Type B pancreatic cell (in vitro differentiated cells): ENCODE measurements at regions not wholly inside any gene's neighbourhood (a gene's known extent, or its start where the extent isn't known, plus 50 kb on each side); places are given as distances from the start of the nearest gene placed in this dataset.

Source experiments
- DNase-seq: peaks from one replicate; pipeline ENCODE4 v3.0.0; 2021; ENCODE audit warnings: mixed read lengths; ENCODE audit not compliant: unreplicated experiment; ENCODE audit errors: extremely low spot score
- H3K27ac Mint-ChIP-seq: 2 replicates; pipeline ENCODE4 v1.8.0; 2021; ENCODE audit warnings: mild to moderate bottlenecking, mixed read lengths
- H3K27me3 Mint-ChIP-seq: 2 replicates; pipeline ENCODE4 v1.8.0; 2021; ENCODE audit warnings: mixed read lengths
- H3K36me3 Mint-ChIP-seq: 2 replicates; pipeline ENCODE4 v1.8.0; 2021; ENCODE audit warnings: mixed read lengths
- H3K4me1 Mint-ChIP-seq: one replicate; pipeline ENCODE4 v1.8.0; 2021; ENCODE audit warnings: mixed read lengths; ENCODE audit not compliant: unreplicated experiment
- H3K4me3 Mint-ChIP-seq: 2 replicates; pipeline ENCODE4 v1.8.0; 2021; ENCODE audit warnings: mild to moderate bottlenecking, mixed read lengths
- H3K9me3 Mint-ChIP-seq: 2 replicates; pipeline ENCODE4 v1.8.0; 2021; ENCODE audit warnings: mixed read lengths
- CTCF ChIP-seq: fragments of 200-600 bp; sonication (generic); conservative IDR thresholded peaks from 2 replicates; pipeline ENCODE4 v1.5.0; 2021; ENCODE audit warnings: antibody characterized with exemption, mild to moderate bottlenecking

- Mint-ChIP-seq H3K4me1 (peaks cover 29% of the 10 kb centered on the region), H3K36me3 (no peaks in the 10 kb centered on the region), H3K4me3 (no peak overlapping the region), H3K27ac (no peak overlapping the region), H3K9me3 (no peaks in the 10 kb centered on the region), H3K27me3 (no peaks in the 10 kb centered on the region)
- no peak for DNase-seq
- no peak for TF ChIP-seq CTCF
Observed at GRCh38 chr6:150456466-150456865, 87.7 kb downstream of the IYD start.

DNA sequence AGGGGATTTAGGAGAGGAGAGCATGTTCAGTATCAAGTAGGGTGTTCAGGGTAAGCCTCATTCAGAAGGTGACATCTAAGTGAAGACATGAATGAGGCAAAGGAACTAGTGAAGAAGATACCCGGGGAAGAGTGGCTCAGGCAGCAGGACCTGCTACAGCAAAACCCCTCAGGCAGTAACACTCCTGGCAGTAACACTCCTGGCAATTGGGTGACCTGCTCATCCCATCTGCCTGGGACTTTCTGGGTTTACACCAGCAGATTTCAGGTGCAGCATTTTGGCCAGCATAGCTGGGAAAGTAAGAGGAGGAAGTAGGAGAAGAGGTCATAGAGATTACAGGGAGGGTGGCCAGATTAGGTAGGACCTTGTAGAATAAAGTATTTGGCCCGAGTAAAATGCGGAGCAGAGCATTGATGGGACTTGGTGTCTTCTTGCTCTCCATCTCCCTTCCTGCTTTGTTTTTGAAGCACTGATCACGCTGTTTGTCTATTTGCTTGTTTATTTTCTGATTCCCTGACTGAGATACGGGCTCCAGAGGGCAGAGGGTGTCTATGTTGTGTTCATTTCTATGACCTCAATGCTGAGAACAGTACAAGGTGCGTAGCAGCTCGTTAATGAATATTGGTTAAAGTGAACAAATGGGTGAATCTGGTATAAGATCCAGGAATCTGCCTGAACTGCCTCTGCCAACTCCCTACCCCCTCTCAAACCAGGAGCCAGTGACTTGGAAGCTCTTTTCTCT is 88.3 kb downstream of the IYD start:
- DNase-seq, result no peak
- TF ChIP-seq CTCF, result no peak
- Mint-ChIP-seq H3K27ac (no peak overlapping the region), H3K36me3 (no peaks in the 10 kb centered on the region), H3K4me3 (no peak overlapping the region), H3K27me3 (no peaks in the 10 kb centered on the region), H3K4me1 (peaks cover 28% of the 10 kb centered on the region), H3K9me3 (no peaks in the 10 kb centered on the region)

DNA sequence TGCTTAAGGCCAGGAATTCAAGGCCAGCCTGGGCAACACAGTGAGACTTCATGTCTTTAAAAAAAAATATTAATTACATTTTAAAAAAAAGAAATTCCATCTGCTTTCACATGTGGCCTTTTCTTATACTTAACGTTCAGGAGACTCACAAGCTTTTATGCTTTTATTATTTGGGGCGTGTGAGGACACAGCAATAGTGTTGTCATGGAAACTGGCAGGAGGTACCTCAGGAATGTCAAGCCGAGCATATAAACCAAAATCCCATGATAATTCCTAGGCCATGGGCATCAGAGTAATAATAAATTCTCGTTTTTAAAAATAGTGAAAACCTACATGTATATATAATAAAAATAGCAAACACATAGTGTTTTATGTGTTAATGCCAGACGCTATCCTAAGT is 89.8 kb downstream of the IYD start:
- no peaks in the 10 kb centered on the region for H3K36me3 Mint-ChIP-seq
- no peak for TF ChIP-seq CTCF
- peaks cover 8% of the 10 kb centered on the region for H3K9me3 Mint-ChIP-seq
- H3K27me3 Mint-ChIP-seq, result no peaks in the 10 kb centered on the region
- H3K4me3 Mint-ChIP-seq, result no peak overlapping the region
- no peak for DNase-seq
- H3K27ac Mint-ChIP-seq, result no peak overlapping the region
- H3K4me1 Mint-ChIP-seq, result peaks cover 13% of the 10 kb centered on the region

GRCh38 chr6:150463852-150464251 is 95.0 kb downstream of the IYD start:
- no peak overlapping the region for H3K4me3 Mint-ChIP-seq
- H3K4me1 Mint-ChIP-seq, result no peaks in the 10 kb centered on the region
- DNase-seq, result no peak
- no peak overlapping the region for H3K27ac Mint-ChIP-seq
- no peaks in the 10 kb centered on the region for H3K27me3 Mint-ChIP-seq
- H3K36me3 Mint-ChIP-seq, result no peaks in the 10 kb centered on the region
- H3K9me3 Mint-ChIP-seq, result peaks cover 8% of the 10 kb centered on the region
- TF ChIP-seq CTCF, result no peak

- Mint-ChIP-seq H3K36me3 (no peaks in the 10 kb centered on the region), H3K4me1 (no peaks in the 10 kb centered on the region), H3K4me3 (no peak overlapping the region), H3K27ac (no peak overlapping the region), H3K27me3 (no peaks in the 10 kb centered on the region), H3K9me3 (peaks cover 8% of the 10 kb centered on the region)
- no peak for TF ChIP-seq CTCF
- DNase-seq, result no peak
Observed at GRCh38 chr6:150464966-150465365, 96.2 kb downstream of the IYD start.

GRCh38 chr6:150465610-150466009 is 96.8 kb downstream of the IYD start:
- peaks cover 8% of the 10 kb centered on the region for H3K9me3 Mint-ChIP-seq
- DNase-seq, result no peak
- H3K36me3 Mint-ChIP-seq, result no peaks in the 10 kb centered on the region
- no peaks in the 10 kb centered on the region for H3K27me3 Mint-ChIP-seq
- no peak overlapping the region for H3K27ac Mint-ChIP-seq
- TF ChIP-seq CTCF, result no peak
- H3K4me1 Mint-ChIP-seq, result no peaks in the 10 kb centered on the region
- H3K4me3 Mint-ChIP-seq, result no peak overlapping the region
